Esophagus squamous epithelium (tissue), 4 donors: ENCODE measurements at regions not wholly inside any gene's neighbourhood (a gene's known extent, or its start where the extent isn't known, plus 50 kb on each side); places are given as distances from the start of the nearest gene placed in this dataset.

ENCODE experiments used
- POLR2A ChIP-seq, 4 donors: fragments of 450-650 bp; IDR thresholded peaks; one replicate each; pipeline ENCODE4 v1.6.1; 2017; ENCODE audit warnings: antibody characterized with exemption in 4 of 4, mild to moderate bottlenecking in 4 of 4, moderate library complexity in 3 of 4
- TF ChIP-seq, protein P1 (sequence below), 6 experiments: fragments of 450-650 bp in 4 of 6; fragments of 200-600 bp in 2 of 6; sonication (generic) in 2 of 6; IDR thresholded peaks; one replicate each; pipeline ENCODE4 v1.5.1; 2016 to 2019; ENCODE audit warnings: antibody characterized with exemption in 6 of 6, mild to moderate bottlenecking in 4 of 6, moderate library complexity in 4 of 6

GRCh38 chr5:56732121-56732520, 83.2 kb upstream of the MAP3K1 start:
- TF ChIP-seq, protein P1, sequence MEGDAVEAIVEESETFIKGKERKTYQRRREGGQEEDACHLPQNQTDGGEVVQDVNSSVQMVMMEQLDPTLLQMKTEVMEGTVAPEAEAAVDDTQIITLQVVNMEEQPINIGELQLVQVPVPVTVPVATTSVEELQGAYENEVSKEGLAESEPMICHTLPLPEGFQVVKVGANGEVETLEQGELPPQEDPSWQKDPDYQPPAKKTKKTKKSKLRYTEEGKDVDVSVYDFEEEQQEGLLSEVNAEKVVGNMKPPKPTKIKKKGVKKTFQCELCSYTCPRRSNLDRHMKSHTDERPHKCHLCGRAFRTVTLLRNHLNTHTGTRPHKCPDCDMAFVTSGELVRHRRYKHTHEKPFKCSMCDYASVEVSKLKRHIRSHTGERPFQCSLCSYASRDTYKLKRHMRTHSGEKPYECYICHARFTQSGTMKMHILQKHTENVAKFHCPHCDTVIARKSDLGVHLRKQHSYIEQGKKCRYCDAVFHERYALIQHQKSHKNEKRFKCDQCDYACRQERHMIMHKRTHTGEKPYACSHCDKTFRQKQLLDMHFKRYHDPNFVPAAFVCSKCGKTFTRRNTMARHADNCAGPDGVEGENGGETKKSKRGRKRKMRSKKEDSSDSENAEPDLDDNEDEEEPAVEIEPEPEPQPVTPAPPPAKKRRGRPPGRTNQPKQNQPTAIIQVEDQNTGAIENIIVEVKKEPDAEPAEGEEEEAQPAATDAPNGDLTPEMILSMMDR (IDR thresholded peaks at IDR 0.05) = no peak
- TF ChIP-seq POLR2A (IDR thresholded peaks at IDR 0.05) = no peak
